ENCODE measurements at regions not wholly inside any gene's neighbourhood (a gene's known extent, or its start where the extent isn't known, plus 50 kb on each side); places are given as distances from the start of the nearest gene placed in this dataset.

GRCh38 chr3:105278688-105279087 is 88.0 kb upstream of the ALCAM start:
- Histone ChIP-seq H3K4me3 (ENCODE audit: extremely low read depth in 1 of 4, insufficient read depth in 2 of 4, low read depth in 3 of 4, low read length in 4 of 4) (no peak overlapping the region), H4K8ac (ENCODE audit: extremely low read depth, insufficient read depth, low read length) (no peak overlapping the region), H2AFZ (ENCODE audit: low read length) (no peak overlapping the region), H3K4me1 (replicated peaks in 1 of 4; ENCODE audit: control insufficient read depth in 3 of 4, insufficient read depth in 4 of 4, low read length in 3 of 4) (no peaks in the 10 kb centered on the region), H3K18ac (ENCODE audit: extremely low read depth, low read length) (no peak overlapping the region), H3K79me2 (ENCODE audit: control insufficient read depth in 1 of 2, insufficient read depth in 2 of 2, low read length in 2 of 2) (no peaks in the 10 kb centered on the region), H4K91ac (replicated peaks; ENCODE audit: insufficient read length, low read length) (no peak overlapping the region), H2BK5ac (ENCODE audit: low read depth, low read length) (no peak overlapping the region), H3K9ac (replicated peaks in 1 of 4; ENCODE audit: extremely low read depth in 1 of 4, low read depth in 3 of 4, low read length in 3 of 4) (no peak overlapping the region), H3K27me3 (replicated peaks in 1 of 4; ENCODE audit: control insufficient read depth in 3 of 4, extremely low read depth in 1 of 4, insufficient read depth in 3 of 4, low read length in 3 of 4) (no peaks in the 10 kb centered on the region), H3K4ac (replicated peaks; ENCODE audit: insufficient read length, low read depth, low read length) (no peak overlapping the region), H3K14ac (ENCODE audit: insufficient read length) (no peak overlapping the region), H3K9me3 (ENCODE audit: insufficient read depth in 2 of 2, low read depth in 1 of 2, low read length in 1 of 2) (no peaks in the 10 kb centered on the region), H3K56ac (replicated peaks; ENCODE audit: insufficient read length, low read depth, low read length) (no peak overlapping the region), H2BK120ac (replicated peaks; ENCODE audit: low read depth, low read length) (no peak overlapping the region), H3K36me3 (ENCODE audit: control insufficient read depth in 2 of 4, insufficient read depth in 4 of 4, low read length in 3 of 4) (no peaks in the 10 kb centered on the region), H2BK12ac (ENCODE audit: low read depth, low read length) (no peak overlapping the region), H4K5ac (ENCODE audit: insufficient read length, low read depth, low read length) (no peak overlapping the region), H3K23me2 (ENCODE audit: low read depth, low read length) (no peaks in the 10 kb centered on the region; the same call in 1 of the 2 replicates), H2AK5ac (ENCODE audit: low read depth, low read length) (no peak overlapping the region), H4K20me1 (replicated peaks in 1 of 2; ENCODE audit: control insufficient read depth in 1 of 2, insufficient read depth in 2 of 2, low read length in 2 of 2) (no peaks in the 10 kb centered on the region), H3K27ac (ENCODE audit: low read depth, low read length) (no peak overlapping the region), H2BK20ac (ENCODE audit: low read length) (no peak overlapping the region), H2BK15ac (ENCODE audit: low read length) (no peak overlapping the region), H3K4me2 (ENCODE audit: insufficient read depth in 1 of 2, low read depth in 2 of 2, low read length in 2 of 2) (no peak overlapping the region), H3K23ac (ENCODE audit: insufficient read length) (no peak overlapping the region), H3K79me1 (ENCODE audit: low read depth, low read length) (no peaks in the 10 kb centered on the region)
- CTCF ChIA-PET (ENCODE audit: partially characterized antibody), result no interaction called here
- WGBS, 2 experiments (ENCODE audit: extremely low coverage in 1 of 2, insufficient coverage in 1 of 2, insufficient read length in 1 of 2, insufficient replicate concordance in 2 of 2, low coverage in 1 of 2, low lambda C conversion rate in 2 of 2, missing lambda C conversion rate in 1 of 2), result 88% methylated on average over 1 of the region's 1 CpG; no CpG with 5 or more reads in 1 of the 2 experiments
- FAIRE-seq, result no peak
- TF ChIP-seq ZNF274 (IDR thresholded peaks at IDR 0.05; ENCODE audit: borderline replicate concordance, extremely low read depth, low read length), result no peak
- TF ChIP-seq CBX5 (IDR thresholded peaks at IDR 0.05; ENCODE audit: low read depth, low read length), result no peak
- no peak for TF ChIP-seq GTF2F1 (IDR thresholded peaks at IDR 0.05; ENCODE audit: borderline replicate concordance, low read depth, low read length)
- no peak for TF ChIP-seq GABPA (IDR thresholded peaks at IDR 0.05; ENCODE audit: borderline replicate concordance, insufficient read depth, low read length)
- TF ChIP-seq ATF3 (IDR thresholded peaks at IDR 0.05; ENCODE audit: insufficient read depth, low read depth, low read length), result no peak
- TF ChIP-seq CTCF (IDR thresholded peaks at IDR 0.05; ENCODE audit: control extremely low read depth in 1 of 3, insufficient read depth in 1 of 3, low read depth in 1 of 3, low read length in 3 of 3), result no peak
- no peak for TF ChIP-seq USF2 (IDR thresholded peaks at IDR 0.05; ENCODE audit: low read length)
- no peak for TF ChIP-seq TBP (IDR thresholded peaks at IDR 0.05; ENCODE audit: low read depth, low read length)
- POLR2A ChIA-PET (ENCODE audit: partially characterized antibody), result interaction anchor here (1.0 kb wide), 1 partner anchor 122 kb away, joined by 3 read pairs; no protein-coding TSS in a partner anchor
- no peak for DNase-seq (ENCODE audit: low read depth in 1 of 2, low spot score in 2 of 2)
